Peyer's patch (tissue), 4 donors: ENCODE measurements at regions not wholly inside any gene's neighbourhood (a gene's known extent, or its start where the extent isn't known, plus 50 kb on each side); places are given as distances from the start of the nearest gene placed in this dataset.
"Not testable (repeated sequence)": the region's sequence is repeated elsewhere in the genome, so short reads cannot be mapped to it uniquely, and the experiment has no call there.

Experiments
- DNase-seq, 3 donors: peaks; one replicate each; pipeline ENCODE4 v3.0.0-alpha.2; 2017 to 2019
- H3K27ac ChIP-seq, 4 donors: fragments of 200-600 bp; sonication (generic); one replicate each; pipeline ENCODE4 v1.5.1; 2016 to 2019
- H3K27me3 ChIP-seq, 2 donors: fragments of 200-600 bp; sonication (generic); one replicate each; pipeline ENCODE4 v1.5.1; 2019
- H3K36me3 ChIP-seq, 3 donors: fragments of 200-600 bp; sonication (generic); one replicate each; pipeline ENCODE4 v1.5.1; 2016 to 2019
- H3K4me1 ChIP-seq, 4 donors: fragments of 200-600 bp; sonication (generic); one replicate each; pipeline ENCODE4 v1.5.1; 2016 to 2019
- H3K4me3 ChIP-seq, 4 donors: fragments of 200-600 bp; sonication (generic); 1 replicate in 3 of 4; 2 replicates in 1 of 4; pipeline ENCODE4 v1.5.1; 2016 to 2019; ENCODE audit warnings: mild to moderate bottlenecking in 1 of 4
- H3K9me3 ChIP-seq, 4 donors: fragments of 200-600 bp; sonication (generic); one replicate each; pipeline ENCODE4 v1.5.1; 2016 to 2019; ENCODE audit warnings: mild to moderate bottlenecking in 1 of 4
- CTCF ChIP-seq, 6 experiments: fragments of 450-650 bp in 4 of 6; fragments of 200-600 bp in 2 of 6; sonication (generic) in 1 of 6; IDR thresholded peaks; one replicate each; pipeline ENCODE4 v1.5.1; 2017 to 2019; ENCODE audit warnings: antibody characterized with exemption in 6 of 6, mild to moderate bottlenecking in 3 of 6, moderate library complexity in 1 of 6
- POLR2A ChIP-seq, 2 donors: fragments of 450-650 bp; IDR thresholded peaks; one replicate each; pipeline ENCODE4 v1.5.1; 2017; ENCODE audit warnings: antibody characterized with exemption in 2 of 2, mild to moderate bottlenecking in 2 of 2, moderate library complexity in 2 of 2

GRCh38 chr15:95076678-95076990, 845.3 kb downstream of the MCTP2 start:
- H3K27me3 ChIP-seq = no peaks in the 10 kb centered on the region
- TF ChIP-seq POLR2A (IDR thresholded peaks at IDR 0.05) = no peak
- TF ChIP-seq CTCF (IDR thresholded peaks at IDR 0.05) = no peak
- H3K36me3 ChIP-seq = no peaks in the 10 kb centered on the region
- no peak overlapping the region for H3K27ac ChIP-seq
- DNase-seq = no peak
- no peaks in the 10 kb centered on the region for H3K9me3 ChIP-seq
- H3K4me1 ChIP-seq = no peaks in the 10 kb centered on the region
- no peak overlapping the region for H3K4me3 ChIP-seq

GRCh38 chr15:95078003-95078402, 846.6 kb downstream of the MCTP2 start:
- Histone ChIP-seq H3K4me1 (no peaks in the 10 kb centered on the region), H3K36me3 (no peaks in the 10 kb centered on the region), H3K27me3 (no peaks in the 10 kb centered on the region), H3K9me3 (no peaks in the 10 kb centered on the region), H3K27ac (no peak overlapping the region), H3K4me3 (no peak overlapping the region)
- TF ChIP-seq CTCF (IDR thresholded peaks at IDR 0.05) (no peak), POLR2A (IDR thresholded peaks at IDR 0.05) (no peak)
- no peak for DNase-seq

- H3K36me3 ChIP-seq, H3K4me1 ChIP-seq, DNase-seq, H3K27ac ChIP-seq, H3K27me3 ChIP-seq, H3K4me3 ChIP-seq, H3K9me3 ChIP-seq: not testable (repeated sequence)
Observed at GRCh38 chr15:95080228-95080627, 848.9 kb downstream of the MCTP2 start.

GRCh38 chr15:95085056-95085455, 853.7 kb downstream of the MCTP2 start:
- TF ChIP-seq POLR2A (IDR thresholded peaks at IDR 0.05) = no peak
- no peak for TF ChIP-seq CTCF (IDR thresholded peaks at IDR 0.05)
- Histone ChIP-seq H3K9me3 (no peaks in the 10 kb centered on the region), H3K4me3 (no peak overlapping the region), H3K36me3 (no peaks in the 10 kb centered on the region), H3K4me1 (no peaks in the 10 kb centered on the region), H3K27ac (no peak overlapping the region), H3K27me3 (no peaks in the 10 kb centered on the region)
- DNase-seq = no peak

- Histone ChIP-seq H3K9me3 (no peaks in the 10 kb centered on the region), H3K4me3 (no peak overlapping the region), H3K4me1 (no peaks in the 10 kb centered on the region), H3K27ac (no peak overlapping the region), H3K36me3 (no peaks in the 10 kb centered on the region), H3K27me3 (no peaks in the 10 kb centered on the region)
- no peak for TF ChIP-seq CTCF (IDR thresholded peaks at IDR 0.05)
- TF ChIP-seq POLR2A (IDR thresholded peaks at IDR 0.05) = no peak
- no peak for DNase-seq
Observed at GRCh38 chr15:95086531-95087252, 855.3 kb downstream of the MCTP2 start.

- DNase-seq = no peak
- Histone ChIP-seq H3K4me1 (no peaks in the 10 kb centered on the region), H3K4me3 (no peak overlapping the region), H3K27ac (no peak overlapping the region), H3K27me3 (no peaks in the 10 kb centered on the region), H3K36me3 (no peaks in the 10 kb centered on the region), H3K9me3 (no peaks in the 10 kb centered on the region)
- TF ChIP-seq POLR2A (IDR thresholded peaks at IDR 0.05) (no peak), CTCF (IDR thresholded peaks at IDR 0.05) (no peak)
Observed at GRCh38 chr15:95087253-95087609, 855.9 kb downstream of the MCTP2 start.
